GM10266 (cell line): ENCODE measurements at regions not wholly inside any gene's neighbourhood (a gene's known extent, or its start where the extent isn't known, plus 50 kb on each side); places are given as distances from the start of the nearest gene placed in this dataset.

Experiments
- DNase-seq: peaks from one replicate; pipeline ENCODE4 v3.0.0; 2012; ENCODE audit errors: extremely low spot score
- TF ChIP-seq, protein P1 (sequence below): IDR thresholded peaks from 2 replicates; pipeline ENCODE4 v1.5.1; 2012; ENCODE audit warnings: mild to moderate bottlenecking, low read depth; ENCODE audit not compliant: control insufficient read depth, insufficient read depth; ENCODE audit errors: missing control alignments

DNA sequence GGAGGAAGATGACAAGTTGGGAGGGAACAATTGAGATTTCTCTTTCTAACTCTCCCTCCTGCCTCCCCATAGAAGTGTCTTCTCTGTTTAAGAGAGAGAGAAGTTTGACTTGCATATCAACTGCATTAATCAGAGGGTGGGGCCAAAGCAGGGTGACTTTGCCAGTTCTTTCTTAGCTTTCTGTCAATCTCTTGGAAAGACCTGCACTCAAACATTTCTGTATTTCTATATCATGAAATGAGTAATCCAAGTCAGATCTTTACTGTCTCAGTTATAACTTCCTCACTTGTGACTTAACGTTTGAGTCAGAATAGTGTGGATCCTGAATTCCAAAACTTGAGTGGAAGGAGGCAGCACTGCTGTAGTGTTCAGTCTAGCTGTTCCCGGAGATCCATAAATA is 180.8 kb upstream of the KCNK2 start:
- DNase-seq = no peak
- TF ChIP-seq, protein P1, sequence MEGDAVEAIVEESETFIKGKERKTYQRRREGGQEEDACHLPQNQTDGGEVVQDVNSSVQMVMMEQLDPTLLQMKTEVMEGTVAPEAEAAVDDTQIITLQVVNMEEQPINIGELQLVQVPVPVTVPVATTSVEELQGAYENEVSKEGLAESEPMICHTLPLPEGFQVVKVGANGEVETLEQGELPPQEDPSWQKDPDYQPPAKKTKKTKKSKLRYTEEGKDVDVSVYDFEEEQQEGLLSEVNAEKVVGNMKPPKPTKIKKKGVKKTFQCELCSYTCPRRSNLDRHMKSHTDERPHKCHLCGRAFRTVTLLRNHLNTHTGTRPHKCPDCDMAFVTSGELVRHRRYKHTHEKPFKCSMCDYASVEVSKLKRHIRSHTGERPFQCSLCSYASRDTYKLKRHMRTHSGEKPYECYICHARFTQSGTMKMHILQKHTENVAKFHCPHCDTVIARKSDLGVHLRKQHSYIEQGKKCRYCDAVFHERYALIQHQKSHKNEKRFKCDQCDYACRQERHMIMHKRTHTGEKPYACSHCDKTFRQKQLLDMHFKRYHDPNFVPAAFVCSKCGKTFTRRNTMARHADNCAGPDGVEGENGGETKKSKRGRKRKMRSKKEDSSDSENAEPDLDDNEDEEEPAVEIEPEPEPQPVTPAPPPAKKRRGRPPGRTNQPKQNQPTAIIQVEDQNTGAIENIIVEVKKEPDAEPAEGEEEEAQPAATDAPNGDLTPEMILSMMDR = no peak

DNA sequence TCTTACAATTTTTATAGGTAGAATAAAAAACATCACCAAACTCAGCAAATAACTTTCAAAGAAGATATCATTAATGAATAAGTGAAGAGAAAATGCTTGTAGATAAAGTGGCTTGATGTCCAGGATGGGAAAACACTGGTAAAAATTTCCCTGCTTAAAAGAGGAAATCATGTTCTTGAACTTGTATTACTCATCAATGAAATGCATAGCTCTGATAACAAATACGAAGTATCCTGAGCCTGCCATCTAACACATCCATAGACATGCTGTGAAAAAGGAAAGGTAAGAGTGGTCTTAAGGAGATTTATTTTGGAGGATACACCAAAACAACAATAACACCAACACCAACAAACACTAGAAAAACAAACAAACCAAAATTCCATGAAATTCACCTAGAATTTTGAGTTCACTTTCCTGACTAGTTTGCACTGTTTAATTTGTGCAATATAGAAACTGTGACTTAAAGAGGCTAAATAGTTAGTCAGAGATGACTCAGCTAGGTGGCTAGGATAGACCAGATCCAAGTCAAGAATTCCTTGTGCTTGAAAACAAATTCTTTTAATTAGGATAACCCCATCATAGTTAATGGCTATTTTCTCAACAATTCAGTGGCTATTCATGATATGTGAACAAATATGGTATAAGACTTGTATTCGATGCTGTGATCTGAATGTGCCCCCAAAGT is 179.8 kb upstream of the KCNK2 start:
- no peak for DNase-seq
- TF ChIP-seq, protein P1 = no peak

DNA sequence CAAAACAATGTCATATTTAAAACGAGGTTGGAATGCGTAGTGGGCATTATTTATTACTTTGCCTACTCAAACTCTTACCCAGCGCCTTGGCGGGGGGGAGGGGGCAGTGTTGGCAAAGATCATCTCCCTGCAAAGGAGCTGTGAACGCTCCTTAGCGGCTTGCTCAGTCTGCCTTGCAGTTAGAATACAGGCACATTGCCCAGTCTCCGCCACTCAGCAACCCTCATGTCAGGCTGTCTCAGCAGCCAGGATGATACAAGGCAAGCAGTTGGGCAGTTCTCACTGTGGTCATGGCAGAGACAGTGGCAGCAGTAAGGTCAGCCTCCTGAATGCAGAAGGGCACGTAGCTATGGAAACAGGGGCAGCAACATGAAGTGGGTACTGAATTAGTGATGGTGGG is 170.4 kb upstream of the KCNK2 start:
- DNase-seq = no peak
- TF ChIP-seq, protein P1 = no peak

DNA sequence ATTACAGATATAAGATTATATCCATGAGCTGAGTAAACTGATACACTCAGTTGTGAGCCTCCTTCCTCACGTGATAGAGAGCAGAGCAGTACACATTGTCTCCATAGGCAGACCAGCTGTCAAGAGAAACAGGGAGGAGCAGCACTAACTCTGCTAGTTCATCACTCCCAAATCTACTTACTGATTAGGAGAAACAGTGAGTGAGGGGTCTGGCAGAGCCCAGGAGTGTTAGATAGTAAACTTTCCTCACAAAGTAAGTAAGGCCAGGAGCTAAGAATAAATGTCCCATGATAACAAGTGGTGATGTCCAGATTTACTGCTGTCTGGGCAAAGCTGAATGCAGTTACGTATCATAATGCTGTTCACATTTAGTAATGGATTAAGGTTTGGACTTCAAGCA is 168.6 kb upstream of the KCNK2 start:
- DNase-seq = no peak

DNA sequence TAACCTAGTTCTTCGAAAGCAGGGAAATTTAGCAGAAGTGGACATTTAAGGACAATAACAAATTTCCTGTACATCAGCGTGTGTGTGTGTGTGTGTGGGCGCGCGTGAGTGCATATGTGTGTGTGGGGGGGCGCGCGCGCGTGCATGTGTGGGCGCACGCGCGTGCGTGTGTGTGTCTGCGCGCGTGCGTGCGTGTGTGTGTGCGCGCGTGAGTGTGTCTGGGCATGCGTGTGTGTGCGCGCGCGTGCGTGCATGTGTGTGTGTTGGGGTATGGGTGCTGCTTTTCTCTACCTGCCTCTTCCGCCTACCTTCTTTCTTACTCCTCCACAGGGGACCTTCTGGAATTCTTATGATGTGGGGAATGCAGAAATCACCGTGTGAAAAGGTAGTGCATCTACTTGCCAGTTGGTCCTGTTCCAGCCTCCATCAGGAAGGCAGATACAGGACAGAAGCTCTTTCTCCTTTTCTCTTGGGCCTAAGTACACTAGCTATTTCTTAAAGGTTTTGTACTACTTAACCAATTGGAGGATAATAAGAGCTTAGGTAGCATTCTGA is 165.4 kb upstream of the KCNK2 start:
- TF ChIP-seq, protein P1 = no peak
- DNase-seq = no peak

More for the DNA sequence above, 168.6 kb upstream of the KCNK2 start:
- TF ChIP-seq, protein P1 = no peak

DNA sequence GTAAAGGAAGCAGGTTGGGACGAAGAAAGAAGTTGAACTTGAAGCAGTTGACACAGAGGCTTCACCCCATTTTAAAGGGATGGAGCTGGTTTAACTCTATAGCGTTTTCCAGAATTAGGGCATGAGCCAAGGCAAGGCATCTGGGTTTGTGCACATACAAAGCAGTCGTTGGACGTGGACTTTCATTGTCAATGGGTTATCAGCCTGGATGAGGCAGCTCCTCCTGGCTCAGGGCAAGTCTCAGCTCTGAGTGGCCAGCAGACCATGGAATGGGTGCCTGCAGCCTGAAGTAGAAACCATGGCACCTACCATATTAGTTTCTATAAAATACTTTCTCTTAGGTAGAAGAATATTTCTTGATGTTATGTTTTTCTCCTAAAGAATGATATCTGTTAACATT is 163.8 kb upstream of the KCNK2 start:
- TF ChIP-seq, protein P1 = no peak
- DNase-seq = no peak

DNA sequence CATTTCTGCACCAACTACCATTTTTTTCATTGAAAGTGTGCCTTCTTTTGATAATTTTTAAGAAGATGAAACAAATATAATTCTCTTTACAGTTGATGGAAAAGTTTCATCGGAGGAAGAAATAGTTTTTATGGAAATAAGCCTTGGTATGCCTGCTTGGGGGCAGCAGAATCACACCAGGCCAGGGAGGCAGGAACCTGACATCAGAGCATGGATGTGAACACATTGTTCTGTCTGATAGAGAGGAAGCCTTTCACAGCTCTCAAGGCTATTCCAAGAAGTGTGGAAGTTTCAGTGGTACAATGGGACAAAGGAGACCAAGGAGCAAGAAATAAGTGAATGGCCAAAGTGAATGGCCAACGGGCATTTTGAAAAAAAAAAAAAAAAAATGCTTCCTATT is 162.2 kb upstream of the KCNK2 start:
- TF ChIP-seq, protein P1 = no peak
- no peak for DNase-seq
